H1 (cell line): ENCODE measurements at regions not wholly inside any gene's neighbourhood (a gene's known extent, or its start where the extent isn't known, plus 50 kb on each side); places are given as distances from the start of the nearest gene placed in this dataset.

Experiments used
- POLR2A ChIP-seq, 2 experiments: IDR thresholded peaks; 1 replicate in 1 of 2; 2 replicates in 1 of 2; pipeline ENCODE4 v1.6.1; 2011; ENCODE audit warnings: low read depth in 2 of 2, low read length in 2 of 2, mild to moderate bottlenecking in 2 of 2; ENCODE audit errors: control extremely low read depth in 1 of 2
- TF ChIP-seq, protein P1 (sequence below): IDR thresholded peaks from 2 replicates; pipeline ENCODE4 v1.6.1; 2011; ENCODE audit warnings: low read depth, mild to moderate bottlenecking, low read length; ENCODE audit not compliant: insufficient read depth
- TF ChIP-seq, protein P2 (sequence below): IDR thresholded peaks from 2 replicates; pipeline ENCODE4 v1.6.1; 2011; ENCODE audit warnings: low read length, improper control_type of control experiment

- TF ChIP-seq POLR2A (IDR thresholded peaks at IDR 0.05; ENCODE audit: control extremely low read depth in 1 of 2, low read depth in 2 of 2, low read length in 2 of 2): peak; percentile 94 to 98
- TF ChIP-seq, protein P1, sequence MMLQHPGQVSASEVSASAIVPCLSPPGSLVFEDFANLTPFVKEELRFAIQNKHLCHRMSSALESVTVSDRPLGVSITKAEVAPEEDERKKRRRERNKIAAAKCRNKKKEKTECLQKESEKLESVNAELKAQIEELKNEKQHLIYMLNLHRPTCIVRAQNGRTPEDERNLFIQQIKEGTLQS: no peak
- TF ChIP-seq, protein P2, sequence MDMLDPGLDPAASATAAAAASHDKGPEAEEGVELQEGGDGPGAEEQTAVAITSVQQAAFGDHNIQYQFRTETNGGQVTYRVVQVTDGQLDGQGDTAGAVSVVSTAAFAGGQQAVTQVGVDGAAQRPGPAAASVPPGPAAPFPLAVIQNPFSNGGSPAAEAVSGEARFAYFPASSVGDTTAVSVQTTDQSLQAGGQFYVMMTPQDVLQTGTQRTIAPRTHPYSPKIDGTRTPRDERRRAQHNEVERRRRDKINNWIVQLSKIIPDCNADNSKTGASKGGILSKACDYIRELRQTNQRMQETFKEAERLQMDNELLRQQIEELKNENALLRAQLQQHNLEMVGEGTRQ: no peak
Observed at GRCh38 chr3:65027335-65027734, 339.5 kb upstream of the ADAMTS9 start.
